Muscle layer of duodenum (tissue), 2 donors: ENCODE measurements at regions not wholly inside any gene's neighbourhood (a gene's known extent, or its start where the extent isn't known, plus 50 kb on each side); places are given as distances from the start of the nearest gene placed in this dataset.

Experiments used
- H3K27ac ChIP-seq: one replicate; pipeline ENCODE4 v1.7.0; 2013; ENCODE audit warnings: mild to moderate bottlenecking, low read length
- H3K27me3 ChIP-seq: one replicate; pipeline ENCODE4 v1.7.0; 2013; ENCODE audit warnings: low read depth, mild to moderate bottlenecking, control low read depth, low read length
- H3K36me3 ChIP-seq, 2 donors: one replicate each; pipeline ENCODE4 v1.7.0; 2013; ENCODE audit warnings: low read length in 2 of 2, control low read depth in 1 of 2, mild to moderate bottlenecking in 1 of 2; ENCODE audit not compliant: insufficient read depth in 2 of 2, control insufficient read depth in 1 of 2
- H3K4me1 ChIP-seq, 2 donors: one replicate each; pipeline ENCODE4 v1.7.0; 2013; ENCODE audit warnings: low read length in 2 of 2, mild to moderate bottlenecking in 2 of 2, control low read depth in 1 of 2, moderate library complexity in 1 of 2; ENCODE audit not compliant: insufficient read depth in 2 of 2, control insufficient read depth in 1 of 2
- H3K4me3 ChIP-seq, 2 donors: one replicate each; pipeline ENCODE4 v1.7.0; 2013; ENCODE audit warnings: low read length in 2 of 2, low read depth in 1 of 2, mild to moderate bottlenecking in 1 of 2
- H3K9me3 ChIP-seq, 2 donors: one replicate each; pipeline ENCODE4 v1.7.0; 2013; ENCODE audit warnings: low read length in 2 of 2, control low read depth in 1 of 2, mild to moderate bottlenecking in 1 of 2; ENCODE audit not compliant: control insufficient read depth in 1 of 2
- donor health status: healthy.

DNA sequence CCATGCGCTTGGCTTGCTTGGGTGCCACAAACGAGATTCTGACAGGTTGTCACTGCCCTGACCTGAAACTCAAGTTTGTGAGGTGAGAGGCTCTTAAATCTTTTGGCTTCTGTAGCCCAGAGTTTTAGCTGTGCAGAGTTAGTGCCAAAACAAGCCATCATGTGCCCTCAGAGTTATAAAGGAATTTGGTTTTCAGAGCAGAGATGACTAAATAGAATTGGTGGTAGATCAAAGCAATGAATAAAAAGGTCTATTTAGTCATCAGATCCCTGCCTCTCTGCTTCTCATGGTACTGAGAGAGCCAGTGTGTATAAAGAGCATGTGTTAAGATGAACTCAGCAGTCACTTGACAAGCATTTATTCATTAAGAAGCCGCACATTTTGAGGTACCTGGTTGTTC lies 207.5 kb upstream of the DPH6 start:
- Histone ChIP-seq H3K4me1 (peaks cover 0 to 10% of the 10 kb centered on the region in 2 donors), H3K36me3 (no peaks in the 10 kb centered on the region), H3K27me3 (no peaks in the 10 kb centered on the region), H3K4me3 (no peak overlapping the region), H3K27ac (no peak overlapping the region), H3K9me3 (no peaks in the 10 kb centered on the region)

GRCh38 chr15:35755237-35755802 lies 209.4 kb upstream of the DPH6 start:
- no peak overlapping the region for H3K27ac ChIP-seq
- peaks cover 0 to 10% of the 10 kb centered on the region in 2 donors for H3K4me1 ChIP-seq
- H3K9me3 ChIP-seq, result no peaks in the 10 kb centered on the region
- H3K4me3 ChIP-seq, result no peak overlapping the region
- no peaks in the 10 kb centered on the region for H3K36me3 ChIP-seq
- no peaks in the 10 kb centered on the region for H3K27me3 ChIP-seq

DNA sequence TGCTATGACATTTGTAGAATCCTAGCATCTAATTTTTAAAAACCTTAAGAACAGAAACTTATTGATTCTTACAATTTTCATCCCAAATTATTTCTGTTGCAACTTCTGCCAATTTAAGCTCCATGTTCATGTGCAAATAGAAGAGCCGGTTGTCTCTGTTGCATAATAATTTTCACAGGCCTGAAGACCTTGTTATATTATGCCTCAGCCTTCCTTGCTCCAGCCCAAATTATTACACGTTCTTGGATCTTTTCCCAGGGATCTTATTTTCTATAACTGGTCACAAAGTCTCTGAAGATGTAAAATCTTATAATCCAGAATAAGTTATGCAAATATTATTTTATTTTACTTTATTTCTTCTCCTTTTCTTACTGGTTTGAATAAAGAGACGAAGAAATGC lies 210.7 kb upstream of the DPH6 start:
- H3K27me3 ChIP-seq, result no peaks in the 10 kb centered on the region
- no peaks in the 10 kb centered on the region for H3K36me3 ChIP-seq
- H3K4me3 ChIP-seq, result no peak overlapping the region
- H3K4me1 ChIP-seq, result peaks cover 0 to 10% of the 10 kb centered on the region in 2 donors
- H3K9me3 ChIP-seq, result no peaks in the 10 kb centered on the region
- H3K27ac ChIP-seq, result no peak overlapping the region

- Histone ChIP-seq H3K4me1 (peaks cover 0 to 10% of the 10 kb centered on the region in 2 donors), H3K9me3 (no peaks in the 10 kb centered on the region), H3K27ac (no peak overlapping the region), H3K27me3 (no peaks in the 10 kb centered on the region), H3K36me3 (no peaks in the 10 kb centered on the region), H3K4me3 (no peak overlapping the region)
These were observed 211.4 kb upstream of the DPH6 start for GRCh38 chr15:35757361-35757760.

GRCh38 chr15:35757765-35758164 lies 211.8 kb upstream of the DPH6 start:
- Histone ChIP-seq H3K9me3 (no peaks in the 10 kb centered on the region), H3K4me1 (peaks cover 0 to 10% of the 10 kb centered on the region in 2 donors), H3K4me3 (no peak overlapping the region), H3K27me3 (no peaks in the 10 kb centered on the region), H3K27ac (no peak overlapping the region), H3K36me3 (no peaks in the 10 kb centered on the region)

- H3K4me1 ChIP-seq, result peaks cover 0 to 5% of the 10 kb centered on the region in 2 donors
- H3K36me3 ChIP-seq, result no peaks in the 10 kb centered on the region
- H3K27me3 ChIP-seq, result no peaks in the 10 kb centered on the region
- no peak overlapping the region for H3K4me3 ChIP-seq
- H3K27ac ChIP-seq, result no peak overlapping the region
- H3K9me3 ChIP-seq, result no peaks in the 10 kb centered on the region
These were observed 218.9 kb upstream of the DPH6 start for GRCh38 chr15:35764661-35765519.

- no peaks in the 10 kb centered on the region for H3K36me3 ChIP-seq
- no peak overlapping the region for H3K27ac ChIP-seq
- H3K4me3 ChIP-seq, result no peak overlapping the region
These were observed 223.0 kb upstream of the DPH6 start for GRCh38 chr15:35768949-35769348.

GRCh38 chr15:35769656-35770055 lies 223.7 kb upstream of the DPH6 start:
- Histone ChIP-seq H3K4me1 (peaks cover 0 to 5% of the 10 kb centered on the region in 2 donors), H3K27ac (no peak overlapping the region), H3K9me3 (no peaks in the 10 kb centered on the region), H3K4me3 (no peak overlapping the region), H3K36me3 (no peaks in the 10 kb centered on the region), H3K27me3 (no peaks in the 10 kb centered on the region)

More at GRCh38 chr15:35768949-35769348, 223.0 kb upstream of the DPH6 start:
- Histone ChIP-seq H3K27me3 (no peaks in the 10 kb centered on the region), H3K4me1 (peaks cover 0 to 5% of the 10 kb centered on the region in 2 donors), H3K9me3 (no peaks in the 10 kb centered on the region)

GRCh38 chr15:35771746-35772442 lies 225.9 kb upstream of the DPH6 start:
- no peaks in the 10 kb centered on the region for H3K27me3 ChIP-seq

GRCh38 chr15:35774653-35775052 lies 228.7 kb upstream of the DPH6 start:
- no peaks in the 10 kb centered on the region for H3K36me3 ChIP-seq
- no peak overlapping the region for H3K27ac ChIP-seq
- H3K27me3 ChIP-seq, result no peaks in the 10 kb centered on the region
- no peak overlapping the region for H3K4me3 ChIP-seq
- no peaks in the 10 kb centered on the region for H3K4me1 ChIP-seq
- no peaks in the 10 kb centered on the region for H3K9me3 ChIP-seq

More at GRCh38 chr15:35771746-35772442, 225.9 kb upstream of the DPH6 start:
- Histone ChIP-seq H3K4me3 (no peak overlapping the region), H3K36me3 (no peaks in the 10 kb centered on the region), H3K4me1 (no peaks in the 10 kb centered on the region), H3K27ac (no peak overlapping the region), H3K9me3 (no peaks in the 10 kb centered on the region)

DNA sequence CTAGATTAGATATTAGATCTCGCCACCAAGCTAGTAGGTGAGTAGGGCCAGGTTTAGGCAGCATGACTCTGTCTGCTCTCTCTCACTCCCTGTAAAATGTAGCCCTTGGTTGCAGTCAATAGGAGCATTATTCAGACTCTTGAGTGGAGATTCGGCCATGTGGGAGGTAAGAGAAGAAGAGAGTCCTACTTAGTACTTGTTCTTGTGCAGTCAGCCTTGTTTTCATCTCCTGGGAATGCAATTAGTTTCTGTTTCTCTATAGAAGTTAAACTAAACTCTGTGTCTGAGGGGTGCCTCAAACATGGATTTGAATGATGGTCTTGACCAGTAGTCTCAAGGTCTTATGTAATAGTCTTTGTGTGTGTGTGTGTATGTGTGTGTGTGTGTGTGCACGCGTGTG lies 229.5 kb upstream of the DPH6 start:
- Histone ChIP-seq H3K4me3 (no peak overlapping the region), H3K4me1 (no peaks in the 10 kb centered on the region), H3K9me3 (no peaks in the 10 kb centered on the region), H3K27me3 (no peaks in the 10 kb centered on the region), H3K27ac (no peak overlapping the region), H3K36me3 (no peaks in the 10 kb centered on the region)
